KBM-7 (cell line): ENCODE measurements at regions not wholly inside any gene's neighbourhood (a gene's known extent, or its start where the extent isn't known, plus 50 kb on each side); places are given as distances from the start of the nearest gene placed in this dataset.
"Not testable (repeated sequence)": the region's sequence is repeated elsewhere in the genome, so short reads cannot be mapped to it uniquely, and the experiment has no call there.

Experiments used
- DNase-seq: peaks from one replicate; pipeline ENCODE4 v3.0.0-alpha.2; 2015
- in situ Hi-C: fragments of 300-500 bp; cut with MboI; formaldehyde crosslinking; loops from 2 replicates; pipeline ENCODE4 v1.14.3; 2020; ENCODE audit warnings: low sequenced_read_pairs, low pct_unique_long_range_greater_than_20kb, mixed read lengths

GRCh38 chr1:47587891-47588582 lies 150.2 kb downstream of the FOXD2 start:
- in situ Hi-C loops, result no loop called here
- no peak for DNase-seq

DNA sequence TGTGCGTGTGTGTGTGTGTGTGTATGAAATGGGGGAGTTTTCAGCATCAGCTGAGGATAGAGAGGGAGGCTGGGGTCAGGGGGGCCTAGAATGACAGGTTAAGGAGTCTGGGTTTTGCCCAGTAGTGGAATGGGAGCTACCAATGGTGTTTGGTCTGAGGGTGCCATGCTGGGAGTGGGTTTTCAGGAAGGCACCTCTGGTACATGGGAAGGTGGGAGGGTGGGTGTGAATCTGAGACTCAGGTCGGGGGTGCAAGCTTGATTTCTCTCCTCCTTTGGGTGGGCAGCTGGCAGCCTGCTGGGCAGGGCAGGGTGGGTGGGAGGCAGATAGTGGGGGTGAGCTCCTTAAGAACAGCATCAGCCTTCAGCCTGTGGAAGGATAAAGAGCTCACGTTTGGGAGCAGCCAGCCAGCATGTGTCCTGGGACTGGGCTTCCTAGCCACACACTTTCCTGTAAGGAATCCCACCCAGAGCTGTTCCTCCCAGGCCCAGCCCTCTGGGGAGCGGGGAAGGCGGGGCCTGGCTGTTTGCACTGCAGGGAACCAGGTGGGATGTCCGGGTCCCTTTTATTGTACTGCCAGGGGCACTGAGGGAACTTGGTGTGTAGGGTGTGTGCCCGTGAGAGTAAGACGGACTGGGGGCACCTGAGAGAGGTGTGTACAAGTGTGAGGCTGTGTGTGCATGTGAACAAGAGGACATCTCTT lies 152.8 kb downstream of the FOXD2 start:
- DNase-seq, result no peak
- in situ Hi-C loops, result no loop called here

DNA sequence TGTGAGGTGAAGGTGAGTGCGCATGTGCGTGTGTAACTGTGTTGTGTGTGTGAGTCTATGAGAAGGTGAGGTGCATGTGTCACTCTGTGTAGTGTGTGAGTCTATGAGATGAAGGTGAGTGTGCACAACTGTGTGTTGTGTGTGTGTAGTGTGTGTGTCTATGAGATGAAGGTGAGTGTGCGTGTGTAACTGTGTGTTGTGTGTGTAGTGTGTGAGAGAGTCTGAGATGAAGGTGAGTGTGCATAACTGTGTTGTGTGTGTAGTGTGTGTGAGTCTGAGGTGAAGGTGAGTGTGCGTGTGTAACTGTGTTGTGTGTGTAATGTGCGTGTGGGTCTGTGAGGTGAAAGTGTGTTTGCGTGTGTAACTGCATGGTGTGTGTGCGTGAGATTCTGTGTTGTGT lies 154.0 kb downstream of the FOXD2 start:
- DNase-seq, result no peak
- in situ Hi-C loops, result no loop called here

GRCh38 chr1:47592296-47593012 lies 154.6 kb downstream of the FOXD2 start:
- in situ Hi-C loops, result no loop called here
- no peak for DNase-seq

DNA sequence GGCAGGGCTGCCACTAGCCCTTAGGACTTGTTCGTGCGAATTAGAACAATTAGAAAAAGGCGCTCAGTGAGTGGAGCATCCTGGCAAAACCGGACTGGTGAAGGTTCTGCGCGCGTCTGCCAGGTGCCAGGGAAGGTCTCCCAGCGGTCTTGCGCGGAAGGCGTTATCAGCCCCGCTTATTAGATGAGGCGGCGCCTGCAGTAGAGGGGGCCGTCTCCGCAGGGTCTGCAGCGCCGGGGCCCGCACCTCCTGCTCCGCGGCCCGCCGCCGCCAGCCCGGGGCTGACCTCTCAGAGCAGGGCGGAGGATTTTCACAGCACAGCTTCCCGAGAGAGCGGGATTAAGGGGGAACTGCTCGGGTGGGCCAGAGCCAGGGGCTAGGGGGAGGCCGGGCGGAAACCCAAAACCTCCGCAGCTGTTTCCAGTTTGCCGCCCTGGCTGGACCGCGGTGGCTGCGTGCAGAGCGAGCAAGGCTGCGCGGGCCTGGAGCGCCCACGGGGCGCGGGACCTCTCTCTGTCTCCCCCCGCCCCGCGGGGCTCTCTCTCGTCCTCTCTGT lies 155.2 kb downstream of the FOXD2 start:
- in situ Hi-C loops, result no loop called here
- DNase-seq, result no peak

GRCh38 chr1:47593598-47594285 lies 155.9 kb downstream of the FOXD2 start:
- DNase-seq, result no peak
- in situ Hi-C loops, result no loop called here

DNA sequence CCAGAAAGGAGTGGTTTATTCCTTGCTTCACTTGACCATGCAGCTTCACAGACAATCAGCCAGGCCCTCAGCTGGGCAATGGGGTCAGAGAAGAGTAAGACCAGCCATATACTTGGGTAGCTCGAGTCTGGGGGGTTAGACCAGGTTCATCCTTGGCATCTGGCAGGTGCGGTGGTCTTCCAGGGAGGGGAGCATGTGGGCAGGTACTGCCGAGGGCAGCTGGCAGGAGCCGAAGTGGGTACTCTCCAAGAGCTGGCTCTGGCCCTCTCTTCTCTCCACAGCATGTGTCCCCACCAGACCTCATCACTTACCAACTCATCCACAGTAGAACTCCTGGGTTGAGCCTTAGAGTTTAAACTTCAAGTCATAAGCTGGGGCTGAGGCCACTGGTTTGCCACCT lies 156.8 kb downstream of the FOXD2 start:
- DNase-seq, result no peak
- in situ Hi-C loops, result no loop called here

DNA sequence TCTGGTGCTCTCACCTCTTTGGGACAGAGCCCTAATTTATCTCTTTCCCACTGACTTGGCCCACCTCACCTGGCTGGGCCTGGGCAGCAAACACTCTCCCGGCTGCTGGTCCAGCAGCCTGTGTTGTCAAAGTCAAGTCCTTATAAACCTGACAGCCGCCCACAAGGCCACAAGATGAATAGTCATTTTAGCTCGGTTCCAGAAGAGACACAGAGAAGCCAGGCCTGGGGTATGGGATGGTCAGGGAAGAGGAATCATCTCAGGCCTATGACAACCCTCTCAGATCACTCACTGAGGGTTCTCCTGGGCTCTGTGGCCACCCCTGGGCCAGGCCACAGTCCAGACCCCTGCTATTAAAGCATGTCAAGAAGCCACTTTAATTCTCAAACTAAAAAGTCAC lies 158.5 kb downstream of the FOXD2 start:
- DNase-seq, result no peak
- in situ Hi-C loops, result no loop called here

DNA sequence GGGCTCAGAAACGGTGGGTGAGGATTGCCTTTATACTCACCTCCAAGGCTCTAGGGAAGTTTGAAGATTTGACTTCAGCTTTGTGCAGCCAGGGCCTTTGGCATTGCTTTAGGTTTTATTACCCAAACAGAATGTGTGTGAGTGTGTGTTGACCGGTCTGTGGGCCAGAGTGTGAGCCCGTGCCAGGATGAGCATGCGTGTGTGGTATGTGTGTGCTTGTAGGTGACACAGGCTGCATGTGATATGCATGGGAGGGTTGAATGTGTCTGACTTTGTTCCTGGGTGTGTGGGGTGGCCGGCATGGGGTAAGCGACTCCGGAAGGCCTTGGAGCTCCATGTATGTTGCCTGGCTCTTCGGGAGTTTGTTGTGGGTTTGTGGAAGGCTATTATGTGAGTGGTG lies 160.5 kb downstream of the FOXD2 start:
- in situ Hi-C loops, result no loop called here

DNA sequence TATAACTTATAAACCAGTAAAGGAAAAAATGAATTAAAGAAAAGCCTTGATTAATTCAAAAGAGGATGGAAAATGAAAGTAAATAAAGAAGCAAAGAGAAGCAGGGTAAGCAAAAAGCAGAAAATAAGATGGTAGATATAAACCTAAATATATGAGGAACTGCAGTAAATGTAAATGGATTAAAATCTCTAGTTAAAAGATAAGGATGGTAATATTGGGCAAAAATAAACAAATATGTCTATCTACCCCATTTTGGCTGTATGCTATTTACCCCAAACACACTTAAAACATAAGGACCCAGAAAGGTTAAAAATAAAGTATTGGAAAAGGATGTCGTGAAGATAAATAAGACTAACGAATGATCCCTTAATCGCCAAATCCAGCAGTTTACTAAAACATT lies 161.9 kb downstream of the FOXD2 start:
- DNase-seq, result no peak
- in situ Hi-C loops, result no loop called here

More for the DNA sequence above, 160.5 kb downstream of the FOXD2 start:
- no peak for DNase-seq

- DNase-seq, in situ Hi-C loops: not testable (repeated sequence)
These were observed 164.6 kb downstream of the FOXD2 start for GRCh38 chr1:47602491-47602890.

GRCh38 chr1:47604869-47605268 lies 167.0 kb downstream of the FOXD2 start:
- DNase-seq, in situ Hi-C loops: not testable (repeated sequence)

DNA sequence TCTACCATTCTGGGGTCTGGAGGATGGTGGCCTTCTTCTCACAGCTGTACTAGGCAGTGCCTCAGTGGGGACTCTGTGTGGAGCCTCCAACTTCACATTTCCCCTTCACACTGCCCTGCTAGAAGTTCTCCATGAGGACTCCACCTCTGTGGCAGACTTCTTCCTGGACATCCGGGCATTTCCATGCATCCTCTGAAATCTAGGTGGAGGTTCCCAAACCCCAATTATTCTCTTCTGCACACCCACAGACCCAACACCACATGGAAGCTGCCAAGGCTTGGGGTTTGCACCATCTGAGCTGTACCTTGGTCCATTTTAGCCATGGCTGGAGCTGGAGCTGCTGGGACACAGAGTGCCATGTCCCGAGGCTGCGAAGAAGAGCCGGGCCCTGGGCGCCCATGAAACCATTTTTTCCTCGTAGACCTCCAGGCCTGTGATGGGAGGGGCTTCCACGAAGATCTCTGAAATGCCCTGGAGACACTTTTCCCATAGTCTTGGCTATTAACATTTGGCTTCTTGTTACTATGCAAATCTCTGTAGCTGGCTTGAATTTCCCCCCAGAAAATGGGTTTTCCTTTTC lies 170.5 kb downstream of the FOXD2 start:
- in situ Hi-C loops, result no loop called here
- no peak for DNase-seq

GRCh38 chr1:47611992-47612391 lies 174.1 kb downstream of the FOXD2 start:
- DNase-seq, result no peak
- in situ Hi-C loops, result no loop called here

DNA sequence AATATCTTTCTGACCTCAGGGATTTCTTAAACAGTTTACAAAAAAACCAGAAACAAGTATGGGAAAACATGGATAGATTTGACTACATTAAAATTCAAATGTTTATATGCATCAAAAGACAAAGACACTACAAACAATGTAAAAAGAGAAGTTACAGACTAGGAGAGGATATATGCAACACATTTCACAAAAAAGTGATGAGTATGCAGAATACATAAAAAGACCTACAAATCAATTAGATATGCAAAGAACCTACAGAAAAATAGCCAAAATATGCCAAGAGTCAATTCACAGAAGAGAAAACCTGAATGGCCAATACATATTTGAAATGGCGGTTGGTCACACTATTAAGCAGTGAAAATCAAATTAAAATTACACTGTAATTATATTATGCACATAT lies 175.0 kb downstream of the FOXD2 start:
- DNase-seq, result no peak
- in situ Hi-C loops, result no loop called here

DNA sequence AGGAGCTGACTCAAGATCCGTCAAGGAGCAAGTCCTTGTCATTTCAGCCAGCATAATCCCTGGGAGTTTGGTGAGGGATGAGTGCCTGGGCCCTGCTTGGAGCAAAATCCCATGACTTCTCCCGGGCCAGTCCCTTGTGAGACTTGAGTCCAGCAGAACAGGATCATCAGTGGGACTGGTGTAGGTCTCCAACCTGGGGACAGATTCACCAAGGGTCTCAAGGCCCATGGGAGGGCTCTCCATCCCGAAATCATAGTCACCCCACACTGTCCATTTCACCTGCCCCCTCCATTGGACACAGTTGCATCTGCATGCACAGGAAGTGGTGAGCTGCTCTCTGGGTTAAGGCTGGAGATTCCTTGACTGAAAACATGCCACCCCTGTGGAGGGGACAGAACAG lies 178.2 kb downstream of the FOXD2 start:
- DNase-seq, result no peak
- in situ Hi-C loops, result no loop called here

DNA sequence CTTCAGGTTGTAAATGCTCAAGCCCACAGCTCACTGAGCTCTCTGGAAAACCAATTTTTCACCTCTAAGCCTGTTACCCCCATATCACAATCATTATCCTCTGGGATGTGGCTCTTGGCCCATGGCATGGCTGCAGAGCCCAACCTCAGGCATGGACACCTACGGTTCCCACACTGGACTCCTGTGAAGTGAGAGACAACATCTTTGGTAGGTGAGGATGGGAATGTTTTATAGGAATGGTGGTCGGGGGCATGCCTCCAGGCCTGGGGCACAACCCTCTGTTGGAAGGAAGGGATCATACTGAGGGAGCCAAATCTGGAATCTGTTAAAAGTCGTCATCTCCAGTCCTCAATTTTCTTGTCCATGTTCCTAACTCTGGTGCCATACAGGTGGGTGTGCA lies 179.1 kb downstream of the FOXD2 start:
- no peak for DNase-seq
- in situ Hi-C loops, result no loop called here

DNA sequence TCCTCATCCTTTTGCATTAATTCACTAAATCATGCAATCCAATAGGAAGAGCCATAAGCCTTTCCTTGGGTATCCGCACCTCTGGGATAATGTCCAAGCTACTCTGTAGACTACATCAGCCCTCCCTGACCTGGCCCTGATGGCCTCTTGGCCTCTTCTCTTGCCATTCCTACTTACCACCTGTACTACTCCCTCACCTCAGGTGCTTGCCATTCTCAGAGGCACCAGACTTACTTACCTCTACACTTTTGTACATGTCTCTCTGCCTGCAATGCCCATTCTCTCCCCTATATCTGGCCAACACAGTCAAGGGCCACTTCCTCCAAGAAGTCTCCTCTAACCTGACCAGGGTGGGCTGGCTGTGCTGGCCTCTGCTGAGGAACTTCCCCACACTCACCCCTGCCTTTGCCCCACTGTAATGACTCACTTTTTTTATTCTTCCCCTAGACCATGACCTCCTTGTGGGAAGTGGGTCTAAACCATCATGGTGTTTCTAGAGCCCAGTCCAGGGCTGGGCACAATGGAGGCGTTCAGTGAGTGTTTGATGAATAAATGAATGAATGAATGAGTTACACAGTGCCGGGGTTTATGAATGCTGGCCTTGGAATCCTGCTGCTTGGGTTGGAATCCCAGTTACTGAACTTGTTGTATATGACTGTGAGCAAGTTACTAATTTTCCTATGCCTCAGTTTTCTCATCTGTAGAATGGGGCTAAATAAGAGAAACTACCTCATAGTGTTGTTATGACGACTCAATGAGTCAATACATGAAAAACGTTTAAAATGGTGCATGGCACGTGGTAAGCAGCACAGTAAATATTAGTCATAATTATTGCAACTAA lies 179.8 kb downstream of the FOXD2 start:
- no peak for DNase-seq
- in situ Hi-C loops, result no loop called here
